ENCODE measurements at regions not wholly inside any gene's neighbourhood (a gene's known extent, or its start where the extent isn't known, plus 50 kb on each side); places are given as distances from the start of the nearest gene placed in this dataset.

GRCh38 chr16:79856581-79856980 lies 256.0 kb upstream of the MAF start:
- intact Hi-C loops (cut with DNase I), result no loop called here
- Histone ChIP-seq H3K27me3 (no peaks in the 10 kb centered on the region), H3K4me3 (no peak overlapping the region), H3K36me3 (no peaks in the 10 kb centered on the region), H3K9me3 (peaks cover 0 to 51% (median 17%) of the 10 kb centered on the region in 12 donors), H3K4me1 (no peaks in the 10 kb centered on the region), H3K27ac (no peak overlapping the region)
- WGBS, 4 donors, result 90 to 94% (median 91%) methylated on average over 12 of the region's 12 CpGs
- no peak for TF ChIP-seq CTCF (IDR thresholded peaks at IDR 0.05)
- no peak for TF ChIP-seq POLR2A (IDR thresholded peaks at IDR 0.05)
- no peak for DNase-seq
- ATAC-seq, result no peak

- no peak for ATAC-seq
- TF ChIP-seq CTCF (IDR thresholded peaks at IDR 0.05), result no peak
- TF ChIP-seq POLR2A (IDR thresholded peaks at IDR 0.05), result no peak
- 63 to 78% (median 69%) methylated on average over 3 of the region's 3 CpGs for WGBS, 4 donors
Observed at GRCh38 chr16:79850348-79850747, 249.8 kb upstream of the MAF start.

GRCh38 chr16:79849119-79849518 lies 248.6 kb upstream of the MAF start:
- Histone ChIP-seq H3K4me1 (no peaks in the 10 kb centered on the region), H3K4me3 (no peak overlapping the region), H3K27ac (no peak overlapping the region), H3K9me3 (peaks cover 0 to 14% (median 0%) of the 10 kb centered on the region in 12 donors), H3K27me3 (no peaks in the 10 kb centered on the region), H3K36me3 (no peaks in the 10 kb centered on the region)
- 81 to 90% (median 84%) methylated on average over 8 to 10 of the region's 10 CpGs for WGBS, 4 donors
- ATAC-seq, result no peak
- no peak for DNase-seq
- TF ChIP-seq CTCF (IDR thresholded peaks at IDR 0.05) (no peak), POLR2A (IDR thresholded peaks at IDR 0.05) (no peak)
- intact Hi-C loops (cut with DNase I), result no loop called here

More at GRCh38 chr16:79850348-79850747, 249.8 kb upstream of the MAF start:
- no peak for DNase-seq
- Histone ChIP-seq H3K9me3 (peaks cover 0 to 25% (median 4%) of the 10 kb centered on the region in 12 donors), H3K4me1 (no peaks in the 10 kb centered on the region), H3K4me3 (no peak overlapping the region), H3K27ac (no peak overlapping the region), H3K36me3 (no peaks in the 10 kb centered on the region), H3K27me3 (no peaks in the 10 kb centered on the region)
- intact Hi-C loops (cut with DNase I), result no loop called here

- H3K36me3 ChIP-seq, result no peaks in the 10 kb centered on the region
- no peak for TF ChIP-seq POLR2A (IDR thresholded peaks at IDR 0.05)
- no peak for TF ChIP-seq CTCF (IDR thresholded peaks at IDR 0.05)
- DNase-seq (no peak), ATAC-seq (no peak)
- H3K4me3 ChIP-seq, result no peak overlapping the region
- intact Hi-C loops (cut with DNase I), result no loop called here
- WGBS, 4 donors, result 89 to 100% (median 94%) methylated on average over 5 to 6 of the region's 6 CpGs
- no peak overlapping the region for H3K27ac ChIP-seq
- no peaks in the 10 kb centered on the region for H3K27me3 ChIP-seq
- no peaks in the 10 kb centered on the region for H3K4me1 ChIP-seq
- peaks cover 0 to 12% (median 0%) of the 10 kb centered on the region in 12 donors for H3K9me3 ChIP-seq
Observed at GRCh38 chr16:79848719-79849118, 248.2 kb upstream of the MAF start.
